ENCODE measurements at regions not wholly inside any gene's neighbourhood (a gene's known extent, or its start where the extent isn't known, plus 50 kb on each side); places are given as distances from the start of the nearest gene placed in this dataset.
"Not testable (repeated sequence)": the region's sequence is repeated elsewhere in the genome, so short reads cannot be mapped to it uniquely, and the experiment has no call there.

DNA sequence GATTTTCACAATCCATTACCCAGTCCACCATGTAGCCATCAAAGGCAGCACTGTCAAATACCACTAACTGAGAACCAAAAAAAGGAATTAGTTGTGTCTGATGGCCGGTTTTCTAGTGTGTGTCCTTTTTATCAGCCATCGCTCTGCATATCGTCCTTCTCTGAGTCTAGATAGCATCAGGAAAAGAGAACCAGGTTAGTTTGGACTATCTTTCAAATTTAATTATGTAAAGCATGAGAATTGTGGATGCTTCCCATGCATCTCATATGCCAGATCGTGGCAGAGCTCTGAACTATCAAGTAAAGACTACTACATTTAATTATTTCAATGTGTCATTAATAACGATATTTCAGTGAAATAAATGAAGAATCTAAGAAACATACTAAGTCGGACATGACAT, 691.9 kb downstream of the FAM181B start:
- Mint-ChIP-seq H3K36me3 (ENCODE audit: low read depth, unreplicated experiment) (no peaks in the 10 kb centered on the region), H3K27me3 (ENCODE audit: unreplicated experiment) (peaks cover under 1% of the 10 kb centered on the region), H3K4me1 (ENCODE audit: unreplicated experiment) (peaks cover 4% of the 10 kb centered on the region), H3K4me3 (ENCODE audit: unreplicated experiment) (no peak overlapping the region), H3K9me3 (ENCODE audit: unreplicated experiment) (peaks cover 4% of the 10 kb centered on the region), H3K27ac (ENCODE audit: unreplicated experiment) (no peak overlapping the region)
- TF ChIP-seq, protein P1, sequence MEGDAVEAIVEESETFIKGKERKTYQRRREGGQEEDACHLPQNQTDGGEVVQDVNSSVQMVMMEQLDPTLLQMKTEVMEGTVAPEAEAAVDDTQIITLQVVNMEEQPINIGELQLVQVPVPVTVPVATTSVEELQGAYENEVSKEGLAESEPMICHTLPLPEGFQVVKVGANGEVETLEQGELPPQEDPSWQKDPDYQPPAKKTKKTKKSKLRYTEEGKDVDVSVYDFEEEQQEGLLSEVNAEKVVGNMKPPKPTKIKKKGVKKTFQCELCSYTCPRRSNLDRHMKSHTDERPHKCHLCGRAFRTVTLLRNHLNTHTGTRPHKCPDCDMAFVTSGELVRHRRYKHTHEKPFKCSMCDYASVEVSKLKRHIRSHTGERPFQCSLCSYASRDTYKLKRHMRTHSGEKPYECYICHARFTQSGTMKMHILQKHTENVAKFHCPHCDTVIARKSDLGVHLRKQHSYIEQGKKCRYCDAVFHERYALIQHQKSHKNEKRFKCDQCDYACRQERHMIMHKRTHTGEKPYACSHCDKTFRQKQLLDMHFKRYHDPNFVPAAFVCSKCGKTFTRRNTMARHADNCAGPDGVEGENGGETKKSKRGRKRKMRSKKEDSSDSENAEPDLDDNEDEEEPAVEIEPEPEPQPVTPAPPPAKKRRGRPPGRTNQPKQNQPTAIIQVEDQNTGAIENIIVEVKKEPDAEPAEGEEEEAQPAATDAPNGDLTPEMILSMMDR (IDR thresholded peaks at IDR 0.05; ENCODE audit: unreplicated experiment) = no peak
- no peak for DNase-seq (ENCODE audit: low spot score)

DNA sequence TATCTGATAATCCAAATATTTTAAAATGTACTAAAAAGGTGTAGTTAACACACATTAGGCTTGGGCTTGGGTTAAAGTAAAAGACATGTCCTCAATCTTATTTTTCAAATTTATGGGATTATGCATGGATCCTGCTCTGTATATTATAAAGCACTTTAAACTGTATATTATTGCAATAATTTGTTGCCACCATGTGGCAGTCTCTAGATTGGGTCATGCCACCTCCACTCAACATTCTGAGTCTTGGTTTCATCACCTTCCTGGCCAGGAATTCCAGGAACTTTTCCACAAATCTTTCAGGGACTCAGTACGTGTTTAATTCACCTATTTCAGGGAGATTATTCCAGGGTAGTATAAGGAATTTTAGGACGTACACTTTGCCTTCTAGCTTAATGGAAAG, 695.5 kb downstream of the FAM181B start:
- TF ChIP-seq, protein P1 (IDR thresholded peaks at IDR 0.05; ENCODE audit: unreplicated experiment) = no peak
- H3K27ac Mint-ChIP-seq (ENCODE audit: unreplicated experiment) = no peak overlapping the region
- H3K27me3 Mint-ChIP-seq (ENCODE audit: unreplicated experiment) = no peaks in the 10 kb centered on the region
- DNase-seq (ENCODE audit: low spot score) = no peak
- no peaks in the 10 kb centered on the region for H3K36me3 Mint-ChIP-seq (ENCODE audit: low read depth, unreplicated experiment)
- H3K9me3 Mint-ChIP-seq (ENCODE audit: unreplicated experiment) = no peaks in the 10 kb centered on the region
- no peak overlapping the region for H3K4me3 Mint-ChIP-seq (ENCODE audit: unreplicated experiment)
- peaks cover 2% of the 10 kb centered on the region for H3K4me1 Mint-ChIP-seq (ENCODE audit: unreplicated experiment)

DNA sequence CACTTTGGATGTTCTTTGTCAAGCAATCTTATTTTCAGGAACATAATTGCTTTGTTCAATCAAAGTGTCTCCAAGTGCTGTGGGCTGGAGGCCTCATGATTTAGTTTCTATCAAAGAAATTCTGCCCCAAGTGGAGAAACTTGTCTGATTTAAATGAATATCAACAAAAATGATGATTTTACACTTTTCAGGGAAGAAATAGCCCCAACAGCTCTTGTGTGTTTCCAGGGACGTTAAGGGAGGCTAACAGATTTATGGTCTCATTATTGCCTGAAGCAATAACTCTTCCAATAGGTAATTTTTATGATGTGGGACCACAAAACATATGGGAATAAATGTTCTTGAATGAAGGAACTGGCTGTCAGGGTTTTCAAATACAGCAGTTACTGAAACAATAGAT, 699.1 kb downstream of the FAM181B start:
- H3K4me3 Mint-ChIP-seq (ENCODE audit: unreplicated experiment) = no peak overlapping the region
- DNase-seq (ENCODE audit: low spot score) = no peak

DNA sequence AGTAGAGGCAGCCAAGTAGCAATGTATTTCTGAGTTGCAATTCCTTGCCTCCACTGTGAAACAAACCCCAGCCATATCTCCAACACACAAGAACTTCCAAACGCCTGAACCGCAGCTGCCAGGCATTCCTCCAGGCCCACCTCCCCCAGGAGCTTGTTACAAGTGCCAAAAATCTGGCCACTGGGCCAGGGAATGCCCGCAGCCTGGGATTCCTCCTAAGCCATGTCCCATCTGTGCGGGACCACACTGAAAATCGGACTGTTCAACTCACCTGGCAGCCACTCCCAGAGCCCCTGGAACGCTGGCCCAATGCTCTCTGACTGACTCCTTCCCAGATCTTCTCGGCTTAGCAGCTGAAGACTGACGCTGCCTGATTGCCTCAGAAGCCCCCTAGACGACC, 706.3 kb downstream of the FAM181B start:
- H3K9me3 Mint-ChIP-seq (ENCODE audit: unreplicated experiment); H3K27me3 Mint-ChIP-seq (ENCODE audit: unreplicated experiment); H3K36me3 Mint-ChIP-seq (ENCODE audit: low read depth, unreplicated experiment); H3K4me1 Mint-ChIP-seq (ENCODE audit: unreplicated experiment); DNase-seq (ENCODE audit: low spot score); H3K27ac Mint-ChIP-seq (ENCODE audit: unreplicated experiment); H3K4me3 Mint-ChIP-seq (ENCODE audit: unreplicated experiment): not testable (repeated sequence)

More for the DNA sequence above, 699.1 kb downstream of the FAM181B start:
- TF ChIP-seq, protein P1 (IDR thresholded peaks at IDR 0.05; ENCODE audit: unreplicated experiment) = no peak
- no peaks in the 10 kb centered on the region for H3K9me3 Mint-ChIP-seq (ENCODE audit: unreplicated experiment)
- no peaks in the 10 kb centered on the region for H3K36me3 Mint-ChIP-seq (ENCODE audit: low read depth, unreplicated experiment)
- no peaks in the 10 kb centered on the region for H3K4me1 Mint-ChIP-seq (ENCODE audit: unreplicated experiment)
- no peak overlapping the region for H3K27ac Mint-ChIP-seq (ENCODE audit: unreplicated experiment)
- H3K27me3 Mint-ChIP-seq (ENCODE audit: unreplicated experiment) = no peaks in the 10 kb centered on the region

DNA sequence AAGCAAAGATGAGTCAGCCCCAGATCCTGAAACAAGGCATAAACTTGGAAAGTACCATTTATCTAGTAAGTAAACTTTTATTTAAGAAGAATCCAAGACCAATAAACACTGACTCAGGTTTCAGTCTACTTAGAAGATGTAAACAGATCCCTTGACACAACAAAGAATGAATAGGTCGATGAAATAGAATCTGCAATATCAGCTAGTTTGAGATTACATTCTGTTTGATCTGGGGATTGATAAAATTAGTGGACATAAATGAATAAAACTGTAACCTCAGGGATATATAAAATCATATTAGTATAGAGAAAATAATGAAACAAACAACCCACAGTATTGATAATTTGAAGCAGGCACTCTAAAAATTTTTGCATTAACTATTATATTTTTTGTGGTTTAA, 708.9 kb downstream of the FAM181B start:
- Mint-ChIP-seq H3K4me3 (ENCODE audit: unreplicated experiment) (no peak overlapping the region), H3K36me3 (ENCODE audit: low read depth, unreplicated experiment) (no peaks in the 10 kb centered on the region), H3K4me1 (ENCODE audit: unreplicated experiment) (no peaks in the 10 kb centered on the region), H3K9me3 (ENCODE audit: unreplicated experiment) (no peaks in the 10 kb centered on the region), H3K27me3 (ENCODE audit: unreplicated experiment) (peaks cover 2% of the 10 kb centered on the region), H3K27ac (ENCODE audit: unreplicated experiment) (no peak overlapping the region)
- TF ChIP-seq, protein P1 (IDR thresholded peaks at IDR 0.05; ENCODE audit: unreplicated experiment) = no peak
- DNase-seq (ENCODE audit: low spot score) = no peak

DNA sequence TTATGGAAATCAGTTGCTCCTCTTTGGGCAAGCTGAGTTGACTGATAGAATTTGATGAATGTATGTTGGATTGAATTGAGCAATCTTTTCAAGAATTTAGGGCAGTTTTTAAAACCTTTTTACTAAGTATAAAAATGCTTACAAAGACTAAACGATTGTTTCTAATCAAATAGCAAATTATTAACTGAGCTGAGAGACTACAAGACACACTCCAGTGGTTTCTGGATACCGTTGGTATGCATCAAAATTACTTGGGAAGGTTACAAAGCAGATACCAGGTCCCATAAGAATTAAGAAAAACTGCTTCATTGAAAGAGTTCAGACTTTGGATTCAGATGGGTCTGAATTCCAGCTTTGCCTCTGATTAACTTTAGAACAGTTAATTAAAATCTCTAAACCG, 721.4 kb downstream of the FAM181B start:
- H3K36me3 Mint-ChIP-seq (ENCODE audit: low read depth, unreplicated experiment) = no peaks in the 10 kb centered on the region
- no peaks in the 10 kb centered on the region for H3K27me3 Mint-ChIP-seq (ENCODE audit: unreplicated experiment)
- no peak overlapping the region for H3K27ac Mint-ChIP-seq (ENCODE audit: unreplicated experiment)

More for the DNA sequence above, 721.4 kb downstream of the FAM181B start:
- H3K4me1 Mint-ChIP-seq (ENCODE audit: unreplicated experiment) = peaks cover 2% of the 10 kb centered on the region
- TF ChIP-seq, protein P1 (IDR thresholded peaks at IDR 0.05; ENCODE audit: unreplicated experiment) = no peak
- H3K4me3 Mint-ChIP-seq (ENCODE audit: unreplicated experiment) = no peak overlapping the region
- DNase-seq (ENCODE audit: low spot score) = no peak
- H3K9me3 Mint-ChIP-seq (ENCODE audit: unreplicated experiment) = no peaks in the 10 kb centered on the region
